MM.1S (cell line): ENCODE measurements at regions not wholly inside any gene's neighbourhood (a gene's known extent, or its start where the extent isn't known, plus 50 kb on each side); places are given as distances from the start of the nearest gene placed in this dataset.
A peak's percentile ranks its signal among the peaks of the same experiment; 100 is the strongest.

ENCODE experiments used
- DNase-seq: peaks from one replicate; pipeline ENCODE4 v3.0.0-alpha.2; 2015
- H2AFZ ChIP-seq: fragments of 300-600 bp; sonication (generic); 2 replicates; pipeline ENCODE4 v1.6.0; 2016; ENCODE audit warnings: antibody characterized with exemption, low read length
- H3F3A ChIP-seq: fragments of 300-600 bp; sonication (generic); 2 replicates; pipeline ENCODE4 v1.6.1; 2016; ENCODE audit warnings: mild to moderate bottlenecking, antibody characterized with exemption, low read length, moderate library complexity, mixed read lengths; ENCODE audit not compliant: insufficient read depth
- H3K27ac ChIP-seq: fragments of 300-600 bp; sonication (generic); 2 replicates; pipeline ENCODE4 v1.5.1; 2016; ENCODE audit warnings: mild to moderate bottlenecking, low read length
- H3K27me3 ChIP-seq: fragments of 300-600 bp; sonication (generic); replicated peaks from 2 replicates; pipeline ENCODE4 v1.6.0; 2016; ENCODE audit warnings: low read length; ENCODE audit not compliant: insufficient read depth
- H3K36me3 ChIP-seq: fragments of 300-600 bp; sonication (generic); replicated peaks from 2 replicates; pipeline ENCODE4 v1.6.1; 2016; ENCODE audit warnings: mild to moderate bottlenecking, low read length, mixed read lengths; ENCODE audit not compliant: insufficient read depth
- H3K4me1 ChIP-seq: fragments of 300-600 bp; sonication (generic); 2 replicates; pipeline ENCODE4 v1.6.1; 2016; ENCODE audit warnings: low read length, mixed read lengths
- H3K4me2 ChIP-seq: fragments of 300-600 bp; sonication (generic); 2 replicates; pipeline ENCODE4 v1.6.0; 2016; ENCODE audit warnings: low read depth, low read length
- H3K4me3 ChIP-seq: fragments of 300-600 bp; sonication (generic); 2 replicates; pipeline ENCODE4 v1.5.1; 2016; ENCODE audit warnings: low read length, mixed read lengths
- H3K79me2 ChIP-seq: fragments of 300-600 bp; sonication (generic); 2 replicates; pipeline ENCODE4 v1.6.1; 2016; ENCODE audit warnings: mixed run types, low read length, mixed read lengths
- H3K9ac ChIP-seq: fragments of 300-600 bp; sonication (generic); 2 replicates; pipeline ENCODE4 v1.6.1; 2016; ENCODE audit warnings: low read length, mixed read lengths
- H3K9me2 ChIP-seq: fragments of 300-600 bp; sonication (generic); replicated peaks from 2 replicates; pipeline ENCODE4 v1.6.1; 2016; ENCODE audit warnings: mild to moderate bottlenecking, low read length, mixed read lengths; ENCODE audit not compliant: insufficient read depth
- H3K9me3 ChIP-seq: fragments of 300-600 bp; sonication (generic); replicated peaks from 2 replicates; pipeline ENCODE4 v1.6.1; 2016; ENCODE audit warnings: mild to moderate bottlenecking, low read length, mixed read lengths; ENCODE audit not compliant: insufficient read depth
- H4K20me1 ChIP-seq: fragments of 300-600 bp; sonication (generic); 2 replicates; pipeline ENCODE4 v1.6.1; 2016; ENCODE audit warnings: mild to moderate bottlenecking, low read length, moderate library complexity, mixed read lengths; ENCODE audit not compliant: insufficient read depth
- EZH2 ChIP-seq: fragments of 300-600 bp; sonication (generic); optimal IDR thresholded peaks from 2 replicates; pipeline ENCODE3; 2017; ENCODE audit warnings: low read depth, mild to moderate bottlenecking, antibody characterized with exemption, low read length, mixed read lengths
- EZH2phosphoT487 ChIP-seq: fragments of 300-600 bp; sonication (generic); IDR thresholded peaks from 2 replicates; pipeline ENCODE4 v1.6.1; 2018; ENCODE audit warnings: antibody characterized with exemption, low read length
- TF ChIP-seq, protein P1 (sequence below): fragments of 300-600 bp; sonication (generic); IDR thresholded peaks from 2 replicates; pipeline ENCODE4 v1.5.1; 2016; ENCODE audit warnings: antibody characterized with exemption, low read length, mixed read lengths

DNA sequence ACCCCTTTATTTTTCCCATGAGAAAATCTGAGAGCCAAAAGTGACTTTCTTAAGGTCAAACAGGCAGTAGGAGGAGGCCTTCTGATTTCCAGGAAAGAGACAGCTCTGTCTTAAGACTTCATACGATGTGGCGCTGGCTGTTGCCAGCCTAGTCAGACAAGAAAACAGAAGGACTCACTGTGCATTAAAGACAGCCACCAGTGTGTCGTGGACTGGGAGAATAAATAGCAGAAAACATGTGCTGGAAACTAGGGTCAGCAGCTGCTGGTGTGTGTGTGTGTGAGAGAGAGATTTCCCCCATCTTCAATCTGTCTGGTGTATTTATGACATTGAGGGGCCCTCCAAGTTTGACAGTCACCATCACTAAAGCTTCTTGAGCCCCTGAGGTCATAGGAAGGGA, 708.6 kb upstream of the TMEM132C start:
- Histone ChIP-seq H3K4me2 (no peak overlapping the region), H3K27me3 (no peaks in the 10 kb centered on the region)

DNA sequence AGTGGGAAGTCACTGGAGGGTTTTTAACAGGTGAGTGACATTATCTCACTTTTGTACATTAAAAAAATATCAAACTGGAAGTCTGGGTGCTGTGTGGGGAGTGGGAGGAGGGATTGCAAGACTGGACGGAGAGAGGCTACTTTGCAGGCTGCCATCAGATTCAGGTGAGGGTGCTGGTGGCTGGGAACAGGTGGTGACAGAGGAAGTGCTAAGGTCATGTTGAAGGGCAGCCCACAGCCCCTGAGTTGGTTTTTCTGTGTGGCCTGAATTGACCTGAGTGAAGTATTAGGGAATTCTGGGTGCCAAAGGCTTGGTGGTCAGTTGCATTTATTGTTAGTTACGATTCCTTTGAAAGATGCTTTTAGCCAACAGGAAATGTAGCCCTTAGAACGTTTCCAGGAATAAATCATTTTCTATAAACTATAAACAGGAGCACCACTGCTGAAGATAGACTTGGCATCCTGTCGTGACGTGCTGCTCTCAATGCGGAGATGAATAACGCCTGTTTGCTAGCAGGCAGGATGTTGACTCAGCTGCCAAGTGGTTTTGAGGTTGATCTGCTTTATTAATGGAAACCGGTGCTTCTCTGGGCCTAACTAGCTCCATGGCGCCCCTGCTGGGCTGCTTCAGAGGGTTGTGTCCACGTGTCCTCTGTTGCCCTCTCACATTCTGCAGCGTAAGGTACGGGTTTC, 707.5 kb upstream of the TMEM132C start:
- DNase-seq, result peak; percentile 94
- H3K4me2 ChIP-seq, result peak overlapping the region; percentile 74
- peak overlapping the region; percentile 62 for H3K4me3 ChIP-seq
- H3K27ac ChIP-seq, result peak overlapping the region; percentile 94
- TF ChIP-seq EZH2 (no peak), EZH2phosphoT487 (no peak)
- TF ChIP-seq, protein P1, sequence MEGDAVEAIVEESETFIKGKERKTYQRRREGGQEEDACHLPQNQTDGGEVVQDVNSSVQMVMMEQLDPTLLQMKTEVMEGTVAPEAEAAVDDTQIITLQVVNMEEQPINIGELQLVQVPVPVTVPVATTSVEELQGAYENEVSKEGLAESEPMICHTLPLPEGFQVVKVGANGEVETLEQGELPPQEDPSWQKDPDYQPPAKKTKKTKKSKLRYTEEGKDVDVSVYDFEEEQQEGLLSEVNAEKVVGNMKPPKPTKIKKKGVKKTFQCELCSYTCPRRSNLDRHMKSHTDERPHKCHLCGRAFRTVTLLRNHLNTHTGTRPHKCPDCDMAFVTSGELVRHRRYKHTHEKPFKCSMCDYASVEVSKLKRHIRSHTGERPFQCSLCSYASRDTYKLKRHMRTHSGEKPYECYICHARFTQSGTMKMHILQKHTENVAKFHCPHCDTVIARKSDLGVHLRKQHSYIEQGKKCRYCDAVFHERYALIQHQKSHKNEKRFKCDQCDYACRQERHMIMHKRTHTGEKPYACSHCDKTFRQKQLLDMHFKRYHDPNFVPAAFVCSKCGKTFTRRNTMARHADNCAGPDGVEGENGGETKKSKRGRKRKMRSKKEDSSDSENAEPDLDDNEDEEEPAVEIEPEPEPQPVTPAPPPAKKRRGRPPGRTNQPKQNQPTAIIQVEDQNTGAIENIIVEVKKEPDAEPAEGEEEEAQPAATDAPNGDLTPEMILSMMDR, result peak; percentile 72
- H3K4me1 ChIP-seq, result peaks cover 31% of the 10 kb centered on the region
- H2AFZ ChIP-seq, result no peak overlapping the region
- H3K9me3 ChIP-seq, result no peaks in the 10 kb centered on the region
- no peaks in the 10 kb centered on the region for H3K9me2 ChIP-seq
- no peaks in the 10 kb centered on the region for H4K20me1 ChIP-seq
- no peaks in the 10 kb centered on the region for H3K36me3 ChIP-seq
- H3K27me3 ChIP-seq, result no peaks in the 10 kb centered on the region
- H3F3A ChIP-seq, result peaks cover 9% of the 10 kb centered on the region
- peak overlapping the region; percentile 78 for H3K9ac ChIP-seq
- no peaks in the 10 kb centered on the region for H3K79me2 ChIP-seq

More for the DNA sequence above, 708.6 kb upstream of the TMEM132C start:
- no peak overlapping the region for H3K9ac ChIP-seq
- H4K20me1 ChIP-seq, result no peaks in the 10 kb centered on the region
- no peaks in the 10 kb centered on the region for H3K79me2 ChIP-seq
- H3K4me3 ChIP-seq, result no peak overlapping the region
- H3K36me3 ChIP-seq, result no peaks in the 10 kb centered on the region
- peak overlapping the region; percentile 94; the same call in 1 of the 2 replicates for H3K27ac ChIP-seq
- no peak overlapping the region for H2AFZ ChIP-seq
- no peak for DNase-seq
- H3K9me2 ChIP-seq, result no peaks in the 10 kb centered on the region
- peaks cover 31% of the 10 kb centered on the region for H3K4me1 ChIP-seq
- H3K9me3 ChIP-seq, result no peaks in the 10 kb centered on the region
- TF ChIP-seq, protein P1, result no peak
- TF ChIP-seq EZH2phosphoT487, result no peak
- TF ChIP-seq EZH2, result no peak
- peaks cover 9% of the 10 kb centered on the region for H3F3A ChIP-seq

DNA sequence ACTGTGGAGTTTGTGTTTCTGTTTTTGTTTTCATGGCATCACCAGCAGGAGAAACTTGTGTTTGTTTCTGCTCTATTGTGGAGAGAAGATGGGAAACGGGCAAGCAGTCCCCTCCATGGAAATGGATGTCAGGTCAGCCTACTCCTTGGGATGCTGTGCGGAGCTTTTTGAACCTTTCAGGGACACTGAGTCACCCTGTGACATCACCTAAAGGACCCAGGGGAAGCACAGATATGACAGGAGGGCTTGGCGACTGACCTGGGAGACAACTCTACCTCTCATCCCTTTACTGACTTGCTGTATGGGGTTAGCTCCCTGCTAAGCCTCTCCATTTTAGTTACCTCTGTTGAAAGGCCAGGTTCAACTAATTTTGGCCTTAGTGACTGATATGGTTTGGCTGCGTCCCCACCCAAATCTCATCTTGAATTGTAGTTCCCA, 706.9 kb upstream of the TMEM132C start:
- TF ChIP-seq EZH2 (no peak), EZH2phosphoT487 (no peak)
- TF ChIP-seq, protein P1, result no peak
- Histone ChIP-seq H3K79me2 (no peaks in the 10 kb centered on the region), H3K27me3 (no peaks in the 10 kb centered on the region), H3K4me1 (peaks cover 31% of the 10 kb centered on the region), H3K9ac (peak overlapping the region; percentile 78), H3K9me3 (no peaks in the 10 kb centered on the region), H3F3A (peaks cover 9% of the 10 kb centered on the region), H3K9me2 (no peaks in the 10 kb centered on the region), H3K4me2 (peak overlapping the region; percentile 74), H3K27ac (peak overlapping the region; percentile 94), H3K36me3 (no peaks in the 10 kb centered on the region), H4K20me1 (no peaks in the 10 kb centered on the region), H2AFZ (no peak overlapping the region; the same call in 1 of the 2 replicates), H3K4me3 (peak overlapping the region; percentile 62)
- DNase-seq, result no peak
